ENCODE measurements at regions not wholly inside any gene's neighbourhood (a gene's known extent, or its start where the extent isn't known, plus 50 kb on each side); places are given as distances from the start of the nearest gene placed in this dataset.
A peak's percentile ranks its signal among the peaks of the same experiment; 100 is the strongest.

DNA sequence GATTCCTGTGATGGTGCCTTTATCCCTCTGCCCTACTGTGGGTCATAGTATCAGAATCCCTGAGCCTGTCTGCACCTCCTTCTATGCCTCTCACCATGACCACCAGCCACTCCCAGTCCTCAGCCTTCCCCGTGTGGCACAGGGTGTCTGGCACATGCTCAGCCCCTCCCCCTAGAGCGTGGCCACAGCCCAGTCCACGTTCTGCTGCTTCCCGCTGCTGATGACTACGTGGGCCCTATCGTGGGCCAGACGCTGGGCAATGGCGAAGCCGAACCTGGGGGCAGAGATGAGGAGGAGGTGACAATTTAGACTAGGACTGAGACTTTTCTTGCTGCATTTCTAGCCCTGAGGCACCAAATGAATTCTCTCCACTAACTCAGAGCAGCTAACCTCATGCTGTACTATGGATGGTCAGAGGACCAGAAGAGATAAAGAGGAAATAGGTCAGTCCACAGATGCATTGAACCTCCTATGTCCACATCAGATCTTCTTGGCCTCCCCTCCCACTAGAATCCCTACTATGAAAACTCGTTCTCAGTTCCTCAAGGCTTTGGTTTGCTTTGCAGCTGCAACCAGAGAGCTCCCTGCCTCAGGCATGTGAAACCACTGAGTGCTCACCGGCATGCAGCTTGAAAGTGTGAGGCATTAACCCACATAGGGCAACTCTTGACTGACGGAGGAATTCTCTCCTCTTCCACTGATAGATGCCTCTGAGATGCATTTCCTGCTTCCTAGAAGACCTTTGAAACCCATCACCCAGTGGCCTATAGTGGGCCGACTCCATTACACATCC lies 126.3 kb upstream of the DHRS4 start:
- no peak overlapping the region for H3K4me3 ChIP-seq
- no peak overlapping the region for H3K27ac ChIP-seq
- H3K4me1 ChIP-seq: peaks cover 0 to 3% of the 10 kb centered on the region in 2 donors
- H3K27me3 ChIP-seq: no peaks in the 10 kb centered on the region
- TF ChIP-seq, protein P1, sequence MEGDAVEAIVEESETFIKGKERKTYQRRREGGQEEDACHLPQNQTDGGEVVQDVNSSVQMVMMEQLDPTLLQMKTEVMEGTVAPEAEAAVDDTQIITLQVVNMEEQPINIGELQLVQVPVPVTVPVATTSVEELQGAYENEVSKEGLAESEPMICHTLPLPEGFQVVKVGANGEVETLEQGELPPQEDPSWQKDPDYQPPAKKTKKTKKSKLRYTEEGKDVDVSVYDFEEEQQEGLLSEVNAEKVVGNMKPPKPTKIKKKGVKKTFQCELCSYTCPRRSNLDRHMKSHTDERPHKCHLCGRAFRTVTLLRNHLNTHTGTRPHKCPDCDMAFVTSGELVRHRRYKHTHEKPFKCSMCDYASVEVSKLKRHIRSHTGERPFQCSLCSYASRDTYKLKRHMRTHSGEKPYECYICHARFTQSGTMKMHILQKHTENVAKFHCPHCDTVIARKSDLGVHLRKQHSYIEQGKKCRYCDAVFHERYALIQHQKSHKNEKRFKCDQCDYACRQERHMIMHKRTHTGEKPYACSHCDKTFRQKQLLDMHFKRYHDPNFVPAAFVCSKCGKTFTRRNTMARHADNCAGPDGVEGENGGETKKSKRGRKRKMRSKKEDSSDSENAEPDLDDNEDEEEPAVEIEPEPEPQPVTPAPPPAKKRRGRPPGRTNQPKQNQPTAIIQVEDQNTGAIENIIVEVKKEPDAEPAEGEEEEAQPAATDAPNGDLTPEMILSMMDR (IDR thresholded peaks at IDR 0.05): no peak
- no peak for DNase-seq (ENCODE audit: low spot score in 2 of 2)
- intact Hi-C loops (cut with DNase I): no loop called here
- no peaks in the 10 kb centered on the region for H3K9me3 ChIP-seq
- no peaks in the 10 kb centered on the region for H3K36me3 ChIP-seq

DNA sequence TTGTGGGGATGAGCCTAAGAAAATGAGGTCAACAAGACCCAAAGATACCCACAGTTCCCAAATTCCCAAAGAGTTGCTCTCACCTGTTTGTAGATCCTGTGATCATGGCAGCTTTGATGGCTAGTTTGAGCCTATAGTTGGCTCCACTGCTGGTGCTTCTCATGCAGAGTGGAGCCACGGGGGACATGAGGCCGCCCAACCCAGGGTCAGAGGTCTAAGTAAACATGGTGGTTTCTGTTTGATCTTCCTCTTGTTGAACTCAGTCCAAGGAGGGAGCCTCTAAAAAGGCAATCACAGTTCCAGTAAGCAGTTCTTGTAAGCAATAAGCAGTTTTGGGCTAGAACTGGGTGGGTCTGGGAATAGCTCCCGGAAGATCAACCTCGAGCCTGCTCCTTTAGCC lies 125.6 kb upstream of the DHRS4 start:
- no peaks in the 10 kb centered on the region for H3K36me3 ChIP-seq
- peaks cover 0 to 3% of the 10 kb centered on the region in 2 donors for H3K4me1 ChIP-seq
- no peaks in the 10 kb centered on the region for H3K27me3 ChIP-seq
- no peak for DNase-seq (ENCODE audit: low spot score in 2 of 2)
- intact Hi-C loops (cut with DNase I): no loop called here
- no peaks in the 10 kb centered on the region for H3K9me3 ChIP-seq
- no peak overlapping the region for H3K4me3 ChIP-seq
- no peak overlapping the region for H3K27ac ChIP-seq
- TF ChIP-seq, protein P1 (IDR thresholded peaks at IDR 0.05): no peak

DNA sequence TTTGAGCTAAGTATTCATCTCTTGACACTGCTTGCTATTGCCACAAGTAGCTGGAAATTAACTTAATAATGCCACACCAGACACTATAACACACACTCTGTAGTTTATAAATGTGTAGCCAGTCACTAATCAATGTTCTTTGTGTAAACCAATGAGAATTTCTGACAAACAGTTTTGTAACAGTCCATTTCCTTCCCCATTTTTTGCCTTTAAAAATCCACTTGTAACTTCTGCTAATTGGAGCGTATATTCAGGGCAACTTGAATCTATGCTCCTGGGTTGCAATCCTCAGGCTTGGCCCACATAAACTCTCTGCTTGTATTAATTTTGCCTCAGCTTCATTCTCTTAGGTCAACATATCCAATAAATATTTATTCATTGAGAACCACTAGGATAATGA lies 125.0 kb upstream of the DHRS4 start:
- no peaks in the 10 kb centered on the region for H3K27me3 ChIP-seq

DNA sequence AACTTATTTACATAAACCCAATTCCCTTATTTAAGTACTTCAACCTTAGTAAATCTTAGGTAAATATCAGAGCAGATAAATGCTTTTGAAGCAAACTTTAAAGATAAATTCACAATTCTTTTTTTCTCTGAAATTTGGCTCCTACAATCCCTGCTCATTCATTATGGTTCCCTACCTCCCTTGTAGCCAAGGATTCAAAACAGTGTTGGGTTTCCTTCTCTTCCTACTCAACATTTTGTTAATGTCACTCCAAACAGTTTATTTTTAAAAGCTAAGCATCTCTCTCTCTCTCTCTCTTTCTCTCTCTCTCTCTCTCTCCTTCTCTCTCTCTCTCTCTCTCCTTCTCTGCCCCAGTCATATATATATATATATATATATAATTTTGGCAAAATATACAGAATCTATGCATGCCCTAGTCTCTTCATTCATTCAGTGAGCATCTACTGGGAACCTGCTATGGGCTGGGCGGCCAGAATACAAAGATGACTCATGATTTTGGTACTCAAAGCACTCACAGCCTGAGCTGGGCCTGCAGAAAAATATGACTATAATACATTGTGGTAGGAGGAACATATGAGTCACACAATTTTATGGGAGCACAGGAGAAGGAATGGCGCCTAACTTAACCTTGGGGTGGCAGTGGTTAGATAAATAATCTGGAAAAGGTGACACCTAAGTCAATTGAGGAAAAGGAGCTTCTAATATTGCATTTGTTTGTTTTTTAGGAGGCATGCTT lies 123.7 kb upstream of the DHRS4 start:
- intact Hi-C loops (cut with DNase I): no loop called here
- Histone ChIP-seq H3K4me3 (no peak overlapping the region), H3K27me3 (no peaks in the 10 kb centered on the region), H3K27ac (peak overlapping the region in 1 of 2 donors; percentile 38), H3K9me3 (no peaks in the 10 kb centered on the region), H3K4me1 (peaks cover 0 to 3% of the 10 kb centered on the region in 2 donors), H3K36me3 (no peaks in the 10 kb centered on the region)
- DNase-seq (ENCODE audit: low spot score in 2 of 2): no peak
- TF ChIP-seq, protein P1 (IDR thresholded peaks at IDR 0.05): no peak

More for the DNA sequence above, 125.0 kb upstream of the DHRS4 start:
- no peak for DNase-seq (ENCODE audit: low spot score in 2 of 2)
- Histone ChIP-seq H3K4me3 (no peak overlapping the region), H3K36me3 (no peaks in the 10 kb centered on the region), H3K27ac (peak overlapping the region in 1 of 2 donors; percentile 38), H3K4me1 (peaks cover 0 to 3% of the 10 kb centered on the region in 2 donors), H3K9me3 (no peaks in the 10 kb centered on the region)
- TF ChIP-seq, protein P1 (IDR thresholded peaks at IDR 0.05): no peak
- intact Hi-C loops (cut with DNase I): no loop called here

DNA sequence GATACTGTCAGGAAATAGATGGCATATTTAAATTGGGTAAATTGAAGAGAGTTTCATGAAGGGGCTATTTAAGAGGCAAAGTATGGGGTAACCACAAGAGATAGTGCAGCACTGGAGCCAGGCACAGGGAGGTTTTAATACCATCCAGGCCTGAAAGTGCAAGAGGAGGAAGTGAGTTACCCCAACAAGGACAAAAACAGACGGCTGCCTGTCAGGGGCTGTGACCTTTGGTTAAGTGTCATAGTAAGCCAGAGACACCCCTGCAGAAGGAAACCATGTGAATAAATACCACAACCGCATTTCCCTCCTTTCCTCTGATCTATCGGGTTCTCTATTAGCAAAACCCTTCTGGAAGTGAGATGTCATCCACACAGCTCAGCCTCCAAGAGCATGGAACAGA lies 122.0 kb upstream of the DHRS4 start:
- Histone ChIP-seq H3K36me3 (no peaks in the 10 kb centered on the region), H3K4me3 (no peak overlapping the region), H3K4me1 (peaks cover 0 to 3% of the 10 kb centered on the region in 2 donors), H3K27me3 (no peaks in the 10 kb centered on the region), H3K9me3 (no peaks in the 10 kb centered on the region), H3K27ac (no peak overlapping the region)
- intact Hi-C loops (cut with DNase I): no loop called here
- TF ChIP-seq, protein P1 (IDR thresholded peaks at IDR 0.05): no peak
- no peak for DNase-seq (ENCODE audit: low spot score in 2 of 2)

Measured in ascending aorta (tissue), 2 donors.